Activated CD4-positive, alpha-beta T cell treated with anti-CD3 and anti-CD28 coated beads, Interleukin-2, amount 10 ng/mL, durations not matched to agents 7 days and 5 days (primary cell): ENCODE measurements at regions not wholly inside any gene's neighbourhood (a gene's known extent, or its start where the extent isn't known, plus 50 kb on each side); places are given as distances from the start of the nearest gene placed in this dataset.

Source experiments
- CTCF ChIA-PET: fragments of 350-600 bp; sonication (Branson Sonifier 250); formaldehyde crosslinking; loops from one replicate; lab custom pipeline; 2021; ENCODE audit warnings: antibody characterized with exemption; lab: Charles Lee
- POLR2A ChIA-PET: fragments of 350-600 bp; sonication (Branson Sonifier 250); formaldehyde crosslinking; loops from one replicate; lab custom pipeline; 2021; ENCODE audit warnings: antibody characterized with exemption; lab: Charles Lee
- DNase-seq: peaks from one replicate; pipeline ENCODE4 v3.0.0-alpha.2; 2020
- H3K27ac Mint-ChIP-seq: one replicate; pipeline ENCODE4 v1.8.0; 2021; ENCODE audit warnings: mild to moderate bottlenecking, moderate library complexity, mixed read lengths
- H3K27me3 Mint-ChIP-seq: one replicate; pipeline ENCODE4 v1.8.0; 2021; ENCODE audit warnings: mixed read lengths
- H3K36me3 Mint-ChIP-seq: one replicate; pipeline ENCODE4 v1.8.0; 2021; ENCODE audit warnings: low read depth, mixed read lengths
- H3K4me1 Mint-ChIP-seq: one replicate; pipeline ENCODE4 v1.8.0; 2021; ENCODE audit warnings: mixed read lengths
- H3K4me3 Mint-ChIP-seq: one replicate; pipeline ENCODE4 v1.8.0; 2021; ENCODE audit warnings: mild to moderate bottlenecking, moderate library complexity, mixed read lengths
- H3K9me3 Mint-ChIP-seq: one replicate; pipeline ENCODE4 v1.8.0; 2021; ENCODE audit warnings: mixed read lengths

DNA sequence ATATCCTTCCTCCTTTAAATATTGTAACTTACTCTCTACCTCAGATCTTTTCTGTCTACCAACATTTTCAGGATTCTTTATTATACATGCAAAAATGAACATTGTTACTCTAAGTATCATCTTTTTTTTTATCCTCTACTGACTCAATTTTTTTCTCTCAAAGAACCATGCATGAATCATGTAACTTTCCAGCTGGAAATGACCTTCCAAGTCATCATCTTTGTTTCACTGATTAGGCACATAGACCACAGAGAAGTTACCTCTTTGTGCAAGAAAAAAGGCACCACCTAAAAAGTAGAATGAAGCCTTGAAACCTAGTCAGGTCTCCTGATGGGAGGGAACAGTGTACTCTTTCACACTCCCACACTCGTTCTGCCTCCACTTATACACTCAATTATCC lies 234.9 kb downstream of the HGF start:
- H3K4me3 Mint-ChIP-seq: no peak overlapping the region
- no peaks in the 10 kb centered on the region for H3K4me1 Mint-ChIP-seq
- ChIA-PET CTCF (no interaction called here), POLR2A (no interaction called here)
- no peak overlapping the region for H3K27ac Mint-ChIP-seq
- no peaks in the 10 kb centered on the region for H3K36me3 Mint-ChIP-seq
- H3K27me3 Mint-ChIP-seq: no peaks in the 10 kb centered on the region
- H3K9me3 Mint-ChIP-seq: no peaks in the 10 kb centered on the region
- DNase-seq: no peak

DNA sequence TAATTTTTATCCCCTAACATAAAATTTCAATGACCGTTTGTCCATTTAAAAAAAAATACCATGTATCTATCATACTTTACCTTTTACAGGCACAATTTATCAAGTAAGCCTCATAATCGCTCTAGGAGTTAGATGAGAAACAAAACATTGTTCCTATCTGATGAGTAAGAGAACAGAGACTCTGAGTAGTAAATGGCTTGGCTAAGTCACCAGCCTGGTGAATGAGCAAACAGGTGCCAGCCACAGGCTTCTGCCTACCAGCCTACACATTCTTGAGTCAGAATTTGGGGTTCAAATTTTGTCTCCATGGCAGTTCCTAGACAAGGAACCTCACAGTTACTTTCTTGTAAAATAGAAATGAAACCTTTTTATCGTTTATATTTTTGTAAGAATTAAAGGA lies 235.4 kb downstream of the HGF start:
- CTCF ChIA-PET: no interaction called here
- Mint-ChIP-seq H3K27me3 (no peaks in the 10 kb centered on the region), H3K4me3 (no peak overlapping the region), H3K9me3 (no peaks in the 10 kb centered on the region), H3K36me3 (no peaks in the 10 kb centered on the region), H3K4me1 (no peaks in the 10 kb centered on the region), H3K27ac (no peak overlapping the region)
- no peak for DNase-seq
- POLR2A ChIA-PET: no interaction called here

DNA sequence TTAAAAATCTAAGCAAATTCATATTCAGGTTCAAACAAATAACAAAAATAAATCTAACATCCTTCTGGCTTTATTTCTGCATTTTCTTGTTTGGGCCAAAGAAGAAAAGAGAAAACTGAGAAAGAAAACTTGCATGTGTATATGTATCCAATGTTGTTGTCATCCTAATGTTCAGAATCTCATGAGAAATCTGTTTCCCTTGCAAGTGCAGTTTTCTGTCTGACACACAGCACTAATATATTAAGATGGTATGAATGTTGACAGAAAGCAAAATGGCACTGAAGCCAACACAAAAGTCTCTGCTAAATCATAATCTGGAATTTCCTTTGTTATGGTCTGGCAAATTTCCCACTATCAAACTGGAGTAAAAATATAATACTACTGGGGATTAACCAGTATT lies 235.9 kb downstream of the HGF start:
- H3K36me3 Mint-ChIP-seq: no peaks in the 10 kb centered on the region
- ChIA-PET CTCF (no interaction called here), POLR2A (no interaction called here)
- no peaks in the 10 kb centered on the region for H3K4me1 Mint-ChIP-seq
- no peak overlapping the region for H3K4me3 Mint-ChIP-seq
- no peaks in the 10 kb centered on the region for H3K27me3 Mint-ChIP-seq
- H3K27ac Mint-ChIP-seq: no peak overlapping the region
- no peaks in the 10 kb centered on the region for H3K9me3 Mint-ChIP-seq
- DNase-seq: no peak

DNA sequence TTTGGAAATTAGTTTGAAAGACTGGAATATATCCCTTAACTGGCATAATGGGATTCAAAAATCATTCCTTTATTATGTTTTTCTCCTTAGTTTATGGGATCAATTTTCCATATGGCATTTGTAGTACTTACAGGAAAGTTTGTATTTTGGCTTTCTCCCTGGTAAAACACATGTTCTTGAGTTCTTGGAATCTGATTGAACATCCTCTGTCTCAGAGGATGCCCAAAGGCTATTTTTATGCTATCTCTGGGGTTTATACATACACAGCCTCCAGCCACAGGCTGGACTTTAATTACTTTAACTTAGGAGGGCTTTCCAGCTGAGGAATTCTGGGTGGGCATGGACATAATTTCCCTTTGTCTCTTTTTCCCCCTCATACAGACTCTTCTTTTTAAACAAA lies 236.4 kb downstream of the HGF start:
- Mint-ChIP-seq H3K9me3 (no peaks in the 10 kb centered on the region), H3K4me3 (no peak overlapping the region), H3K27ac (no peak overlapping the region), H3K4me1 (no peaks in the 10 kb centered on the region), H3K27me3 (no peaks in the 10 kb centered on the region), H3K36me3 (no peaks in the 10 kb centered on the region)
- ChIA-PET POLR2A (no interaction called here), CTCF (no interaction called here)
- DNase-seq: no peak

DNA sequence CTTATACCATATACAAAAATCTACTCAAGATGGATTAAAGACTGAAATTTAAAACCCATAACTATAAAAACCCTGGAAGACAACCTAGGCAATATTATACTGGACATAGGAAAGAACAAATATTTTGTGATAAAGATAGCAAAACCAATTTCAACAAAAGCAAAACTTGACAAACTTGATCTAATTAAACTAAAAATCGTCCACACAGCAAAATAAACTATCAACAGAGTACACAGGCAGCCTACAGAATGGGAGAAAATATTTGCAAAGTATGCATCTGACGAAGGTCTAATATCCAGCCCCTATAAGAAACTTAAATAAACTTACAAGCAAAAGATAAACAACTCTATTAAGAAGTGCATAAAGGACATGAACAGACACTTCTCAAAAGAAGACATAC lies 240.1 kb downstream of the HGF start:
- no peak for DNase-seq
- ChIA-PET CTCF (no interaction called here), POLR2A (interaction anchor here (0.7 kb wide), 1 partner anchor 359 kb away, joined by 3 read pairs; no protein-coding TSS in a partner anchor)
- Mint-ChIP-seq H3K9me3 (no peaks in the 10 kb centered on the region), H3K36me3 (no peaks in the 10 kb centered on the region), H3K4me3 (no peak overlapping the region), H3K27me3 (no peaks in the 10 kb centered on the region), H3K27ac (no peak overlapping the region), H3K4me1 (no peaks in the 10 kb centered on the region)

DNA sequence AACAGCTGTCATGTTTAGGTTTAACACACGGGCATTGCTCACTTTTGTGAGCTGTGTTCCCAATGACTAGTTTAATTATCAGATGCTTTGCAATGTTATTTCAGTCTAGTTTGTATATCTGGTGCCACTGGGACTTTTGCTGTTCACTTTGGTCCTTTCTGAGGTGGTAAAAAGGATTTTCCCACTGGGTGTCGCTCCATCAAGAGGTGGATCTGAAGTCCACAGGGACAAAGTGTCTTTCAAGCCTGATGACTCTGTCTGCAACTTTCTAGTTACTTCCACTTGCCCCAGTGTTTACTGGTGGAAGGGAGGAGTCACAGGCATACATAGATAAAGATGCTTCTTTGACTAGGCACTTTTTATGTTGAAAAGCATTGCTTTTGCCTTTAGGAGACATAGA lies 242.2 kb downstream of the HGF start:
- H3K27ac Mint-ChIP-seq: no peak overlapping the region
- ChIA-PET POLR2A (no interaction called here), CTCF (no interaction called here)
- no peaks in the 10 kb centered on the region for H3K36me3 Mint-ChIP-seq
- H3K9me3 Mint-ChIP-seq: no peaks in the 10 kb centered on the region
- no peaks in the 10 kb centered on the region for H3K4me1 Mint-ChIP-seq
- H3K27me3 Mint-ChIP-seq: no peaks in the 10 kb centered on the region
- DNase-seq: no peak
- H3K4me3 Mint-ChIP-seq: no peak overlapping the region

DNA sequence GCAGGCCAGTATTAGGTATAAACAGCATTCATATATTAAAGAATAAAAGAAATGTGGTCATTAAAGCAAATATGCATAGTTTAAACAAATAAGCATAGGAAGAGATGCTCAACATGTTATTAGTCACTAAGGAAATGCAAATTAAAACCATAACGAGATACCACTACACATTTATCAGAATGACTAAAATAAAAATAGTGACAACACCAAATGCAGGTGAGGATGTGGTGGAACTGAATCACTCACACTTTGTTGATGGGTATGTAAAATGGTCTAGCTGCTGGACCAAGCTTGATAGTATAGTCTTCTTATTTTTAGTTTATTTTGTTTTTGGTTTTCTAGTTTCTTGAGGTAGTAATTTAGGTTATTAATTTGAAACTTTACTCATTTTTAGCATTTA lies 242.9 kb downstream of the HGF start:
- H3K36me3 Mint-ChIP-seq: no peaks in the 10 kb centered on the region
- ChIA-PET CTCF (no interaction called here), POLR2A (no interaction called here)
- no peak for DNase-seq
- no peak overlapping the region for H3K27ac Mint-ChIP-seq
- no peaks in the 10 kb centered on the region for H3K27me3 Mint-ChIP-seq
- H3K4me3 Mint-ChIP-seq: no peak overlapping the region
- H3K9me3 Mint-ChIP-seq: no peaks in the 10 kb centered on the region
- H3K4me1 Mint-ChIP-seq: no peaks in the 10 kb centered on the region

DNA sequence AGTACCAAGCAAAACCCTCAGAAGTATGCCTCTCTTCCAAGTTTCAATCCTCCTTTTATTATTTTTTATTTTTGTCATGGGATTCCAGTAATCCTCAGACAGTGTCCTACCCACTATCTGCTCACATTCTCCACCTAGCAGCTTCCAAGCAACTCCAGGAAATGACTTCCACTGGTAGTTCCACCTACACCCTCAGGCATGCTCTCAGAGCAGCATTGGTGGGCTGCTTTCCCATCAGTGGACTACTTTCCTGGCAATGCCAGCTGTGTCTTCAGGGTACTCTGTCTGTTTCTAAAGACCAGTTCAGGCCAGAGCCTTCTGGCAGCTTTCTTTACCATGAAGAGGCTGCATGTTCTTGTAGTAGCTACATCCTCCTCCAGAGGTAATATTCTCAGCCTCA lies 244.0 kb downstream of the HGF start:
- CTCF ChIA-PET: no interaction called here
- Mint-ChIP-seq H3K9me3 (no peaks in the 10 kb centered on the region), H3K36me3 (no peaks in the 10 kb centered on the region), H3K4me3 (no peak overlapping the region), H3K4me1 (no peaks in the 10 kb centered on the region), H3K27ac (no peak overlapping the region), H3K27me3 (no peaks in the 10 kb centered on the region)
- POLR2A ChIA-PET: no interaction called here
- DNase-seq: no peak

DNA sequence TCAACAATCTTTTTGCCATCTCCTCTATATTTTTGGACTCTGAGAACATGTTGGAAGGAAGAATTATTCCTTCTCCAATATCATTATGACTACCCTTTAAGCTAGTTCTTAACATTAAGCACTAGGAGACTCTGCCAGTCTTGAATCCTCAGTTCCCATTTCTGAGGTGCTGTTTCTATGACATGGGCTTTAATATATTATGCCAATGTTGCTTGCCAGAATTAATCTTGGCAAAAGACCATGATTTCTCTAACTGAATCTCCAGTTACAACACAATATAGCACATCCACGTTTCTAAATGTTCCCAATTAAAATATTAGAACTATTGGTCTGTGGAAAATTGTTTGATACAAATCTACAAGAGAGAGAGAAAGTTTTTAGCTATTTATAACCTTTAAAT lies 250.0 kb downstream of the HGF start:
- peak overlapping the region; percentile 5 for H3K27ac Mint-ChIP-seq
- POLR2A ChIA-PET: no interaction called here
- H3K27me3 Mint-ChIP-seq: no peaks in the 10 kb centered on the region
- no peak overlapping the region for H3K4me3 Mint-ChIP-seq
- DNase-seq: no peak
- CTCF ChIA-PET: no interaction called here
- no peaks in the 10 kb centered on the region for H3K36me3 Mint-ChIP-seq
- no peaks in the 10 kb centered on the region for H3K9me3 Mint-ChIP-seq
- H3K4me1 Mint-ChIP-seq: no peaks in the 10 kb centered on the region

DNA sequence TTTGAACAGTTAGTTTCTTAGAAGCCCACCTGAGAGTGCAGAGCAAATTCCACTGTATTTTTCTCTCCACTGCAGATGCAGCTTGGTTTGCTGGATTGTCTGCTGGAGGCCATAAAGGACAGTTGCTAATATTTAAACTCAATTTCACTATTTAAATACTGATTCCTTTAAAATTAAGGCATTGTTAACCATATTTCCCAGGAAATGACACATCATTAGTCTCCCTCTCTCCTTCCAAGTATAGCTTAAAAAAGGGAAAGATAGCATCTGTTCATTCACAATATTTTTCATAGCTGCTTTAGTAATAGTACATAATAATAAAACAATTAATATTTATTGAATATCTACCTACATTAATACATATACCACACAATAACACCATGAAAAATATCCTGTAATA lies 252.9 kb downstream of the HGF start:
- no peaks in the 10 kb centered on the region for H3K27me3 Mint-ChIP-seq
- DNase-seq: no peak
- H3K4me1 Mint-ChIP-seq: no peaks in the 10 kb centered on the region
- no peak overlapping the region for H3K27ac Mint-ChIP-seq
- H3K9me3 Mint-ChIP-seq: no peaks in the 10 kb centered on the region
- CTCF ChIA-PET: no interaction called here
- POLR2A ChIA-PET: no interaction called here
- no peak overlapping the region for H3K4me3 Mint-ChIP-seq
- H3K36me3 Mint-ChIP-seq: no peaks in the 10 kb centered on the region

DNA sequence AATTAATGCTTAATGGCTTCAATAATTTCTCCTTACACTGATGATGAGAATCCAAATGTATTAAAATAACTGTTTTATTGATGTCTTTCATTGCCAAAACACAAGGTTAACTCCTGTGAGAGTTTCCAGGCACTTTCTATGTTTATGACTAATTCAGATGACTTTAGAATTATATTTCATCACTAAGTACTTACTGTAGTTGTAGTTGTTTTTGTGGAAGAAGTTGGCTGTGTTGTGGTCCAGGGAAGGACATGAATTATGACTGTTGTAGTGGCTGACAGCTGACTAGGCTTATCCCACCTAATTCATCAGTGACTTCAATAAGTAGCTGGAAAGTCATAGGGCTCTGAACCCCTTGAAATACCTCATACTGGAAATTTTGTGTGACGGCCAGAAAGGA lies 254.8 kb downstream of the HGF start:
- DNase-seq: no peak
- Mint-ChIP-seq H3K27me3 (no peaks in the 10 kb centered on the region), H3K27ac (no peak overlapping the region), H3K9me3 (no peaks in the 10 kb centered on the region), H3K36me3 (no peaks in the 10 kb centered on the region), H3K4me3 (no peak overlapping the region), H3K4me1 (no peaks in the 10 kb centered on the region)
- ChIA-PET CTCF (no interaction called here), POLR2A (no interaction called here)

DNA sequence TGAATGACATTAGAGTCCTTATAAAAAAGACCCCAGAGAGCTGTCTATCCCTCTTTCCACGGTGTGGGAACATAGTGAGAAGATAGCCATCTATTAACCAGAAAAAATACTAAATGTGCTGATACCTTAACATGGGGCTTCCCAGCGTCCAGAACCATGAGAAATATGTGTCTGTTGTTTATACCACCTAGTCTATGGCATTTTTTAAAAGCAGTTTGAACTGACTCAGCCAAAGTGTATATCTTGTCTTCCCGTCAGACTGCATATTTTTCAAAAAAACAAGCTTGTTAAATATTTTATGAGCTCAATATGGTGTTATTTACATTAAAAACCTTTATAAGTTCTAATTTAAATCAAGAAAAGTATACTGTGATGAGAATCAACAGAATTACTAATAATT lies 255.3 kb downstream of the HGF start:
- no peak overlapping the region for H3K27ac Mint-ChIP-seq
- POLR2A ChIA-PET: no interaction called here
- CTCF ChIA-PET: no interaction called here
- no peaks in the 10 kb centered on the region for H3K4me1 Mint-ChIP-seq
- no peak overlapping the region for H3K4me3 Mint-ChIP-seq
- H3K27me3 Mint-ChIP-seq: no peaks in the 10 kb centered on the region
- H3K36me3 Mint-ChIP-seq: no peaks in the 10 kb centered on the region
- no peak for DNase-seq
- H3K9me3 Mint-ChIP-seq: no peaks in the 10 kb centered on the region

DNA sequence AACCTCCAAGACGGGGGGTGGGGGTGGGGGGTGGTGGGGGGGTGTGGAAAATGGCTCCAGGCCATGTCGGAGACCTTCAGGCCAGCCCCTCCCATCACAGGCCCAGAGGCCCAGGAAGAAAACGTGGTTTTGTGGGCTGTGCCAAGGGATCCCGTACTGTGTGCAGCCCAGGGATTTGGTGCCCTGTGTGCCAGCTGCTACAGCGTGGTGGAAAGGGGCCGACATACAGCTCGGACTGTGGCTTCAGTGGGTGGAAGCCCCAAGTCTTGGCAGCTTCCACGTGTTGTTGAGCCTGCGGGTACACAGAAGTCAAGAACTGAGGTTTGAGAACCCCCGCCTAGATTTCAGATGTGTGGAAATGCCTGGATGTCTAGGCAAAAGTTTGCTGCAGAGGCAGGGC lies 259.7 kb downstream of the HGF start:
- Mint-ChIP-seq H3K36me3 (no peaks in the 10 kb centered on the region), H3K4me1 (no peaks in the 10 kb centered on the region), H3K9me3 (peaks cover 3% of the 10 kb centered on the region), H3K27me3 (no peaks in the 10 kb centered on the region), H3K27ac (no peak overlapping the region), H3K4me3 (no peak overlapping the region)
- no peak for DNase-seq
- ChIA-PET POLR2A (no interaction called here), CTCF (interaction anchor here (1.2 kb wide), 1 partner anchor 8 kb away, joined by 3 read pairs; no protein-coding TSS in a partner anchor)

DNA sequence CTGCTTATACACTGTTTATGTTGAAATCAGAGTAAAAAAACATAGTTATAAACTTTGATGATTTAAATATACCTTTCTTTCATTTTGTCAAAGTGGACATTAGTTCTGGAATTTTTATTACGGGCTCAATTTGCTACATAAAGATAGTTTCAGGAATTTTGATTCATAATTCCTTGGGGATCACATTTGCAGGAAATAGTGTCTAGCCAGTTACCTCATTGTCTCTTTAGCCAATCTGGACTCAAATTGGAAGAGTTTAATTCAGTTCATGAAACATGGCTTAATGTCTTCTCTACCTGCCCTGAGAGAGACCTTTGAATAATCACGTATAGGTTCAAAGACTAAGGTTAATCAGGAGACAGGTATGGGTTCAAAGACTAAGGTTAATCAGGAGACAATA lies 262.6 kb downstream of the HGF start:
- Mint-ChIP-seq H3K36me3 (no peaks in the 10 kb centered on the region), H3K27ac (no peak overlapping the region), H3K4me1 (no peaks in the 10 kb centered on the region), H3K9me3 (peaks cover 3% of the 10 kb centered on the region), H3K27me3 (no peaks in the 10 kb centered on the region), H3K4me3 (no peak overlapping the region)
- ChIA-PET CTCF (no interaction called here), POLR2A (no interaction called here)
- no peak for DNase-seq
